ENCODE measurements at regions not wholly inside any gene's neighbourhood (a gene's known extent, or its start where the extent isn't known, plus 50 kb on each side); places are given as distances from the start of the nearest gene placed in this dataset.

DNA sequence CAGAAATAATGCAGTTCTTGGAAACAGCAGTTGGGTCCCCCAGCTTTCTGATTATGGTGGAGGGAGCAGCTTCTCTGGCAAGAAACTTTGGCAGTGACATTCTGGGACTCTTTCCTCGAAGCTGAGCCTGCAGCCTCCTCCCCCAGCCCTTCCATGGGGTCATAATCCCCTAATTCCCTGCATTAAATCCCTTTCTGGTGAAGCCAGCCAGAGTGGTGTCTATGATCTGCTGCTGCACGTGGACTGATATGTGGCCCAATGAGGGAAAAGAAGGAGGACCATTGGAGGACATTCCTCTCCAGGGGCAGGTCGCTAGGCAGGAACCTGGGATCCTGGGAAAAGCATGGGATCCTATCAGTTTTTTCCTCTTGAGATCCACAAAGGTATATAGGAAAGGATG lies 470.5 kb downstream of the RPS24 start:
- H3K9me3 ChIP-seq (ENCODE audit: control insufficient read depth in 1 of 2, insufficient read depth in 1 of 2, low read depth in 1 of 2, low read length in 2 of 2), result no peaks in the 10 kb centered on the region
- CTCF ChIA-PET, result no interaction called here
- POLR2A ChIA-PET, result no interaction called here
- intact Hi-C loops (cut with micrococcal nuclease), result no loop called here
- H2AFZ ChIP-seq (ENCODE audit: low read depth, low read length, poor library complexity, severe bottlenecking), result no peak overlapping the region
- 0 out of 2 replicates have a peak, but pooled peaks cover 10% of the 10 kb centered on the region for H3K27me3 ChIP-seq (ENCODE audit: insufficient read depth, low read length)
- no peaks in the 10 kb centered on the region for H3K36me3 ChIP-seq (ENCODE audit: control insufficient read depth in 1 of 2, insufficient read depth in 2 of 2, low read length in 2 of 2)
- ATAC-seq, result no peak
- no peaks in the 10 kb centered on the region for H3K79me2 ChIP-seq (ENCODE audit: insufficient read depth, low read length)
- TF ChIP-seq ZFX (IDR thresholded peaks at IDR 0.05) (no peak), ZNF274 (IDR thresholded peaks at IDR 0.05; ENCODE audit: low read depth, low read length) (no peak), JUND (IDR thresholded peaks at IDR 0.05) (no peak), POLR2AphosphoS5 (IDR thresholded peaks at IDR 0.05; ENCODE audit: low read depth, low read length) (no peak)
- no peak overlapping the region for H3K27ac ChIP-seq (ENCODE audit: low read depth, low read length)
- H3K4me3 ChIP-seq (replicated peaks in 1 of 2; ENCODE audit: low read depth in 1 of 2, low read length in 2 of 2), result no peak overlapping the region
- no peaks in the 10 kb centered on the region for H4K20me1 ChIP-seq (ENCODE audit: insufficient read depth)
- H3K4me2 ChIP-seq (ENCODE audit: low read length), result no peak overlapping the region
- H3K9me2 ChIP-seq (ENCODE audit: insufficient read depth), result no peaks in the 10 kb centered on the region
- DNase-seq (ENCODE audit: low read depth, low spot score), result no peak
- H3K9ac ChIP-seq (ENCODE audit: low read length), result no peak overlapping the region
- BruUV-seq (replicated peaks), result no TSS peak
- H3K4me1 ChIP-seq (ENCODE audit: control insufficient read depth in 1 of 2, insufficient read depth in 2 of 2, low read length in 2 of 2), result peaks cover 0 to 11% of the 10 kb centered on the region in 2 experiments; a peak in 2 of 4 replicates
- RAD21 ChIA-PET (ENCODE audit: low non-redundant PET in 1 of 2, low total read pairs in 2 of 2, uncharacterized antibody in 2 of 2, unreplicated experiment in 2 of 2), result no interaction called here

DNA sequence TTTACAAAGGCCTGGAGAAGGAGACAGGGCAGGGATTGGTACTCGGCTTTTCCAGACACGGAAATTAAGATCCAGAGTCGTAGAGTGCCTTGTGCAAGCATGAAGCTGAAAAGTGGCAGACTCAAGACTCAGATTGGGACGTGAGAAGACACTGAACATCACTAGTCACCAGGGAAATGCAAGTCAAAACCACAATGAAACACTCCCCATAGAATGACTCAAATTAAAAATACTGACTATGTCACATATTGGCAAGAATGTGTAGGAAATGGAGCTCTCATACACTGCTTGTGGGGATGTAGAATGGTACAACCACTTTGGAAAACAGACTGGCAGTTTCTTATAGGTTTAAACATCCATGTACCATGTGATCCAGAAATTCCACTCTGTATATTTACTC lies 472.0 kb downstream of the RPS24 start:
- Histone ChIP-seq H3K79me2 (ENCODE audit: insufficient read depth, low read length) (no peaks in the 10 kb centered on the region), H3K27ac (ENCODE audit: low read depth, low read length) (no peak overlapping the region), H3K4me3 (replicated peaks in 1 of 2; ENCODE audit: low read depth in 1 of 2, low read length in 2 of 2) (no peak overlapping the region), H3K9me3 (ENCODE audit: control insufficient read depth in 1 of 2, insufficient read depth in 1 of 2, low read depth in 1 of 2, low read length in 2 of 2) (no peaks in the 10 kb centered on the region), H4K20me1 (ENCODE audit: insufficient read depth) (no peaks in the 10 kb centered on the region), H2AFZ (ENCODE audit: low read depth, low read length, poor library complexity, severe bottlenecking) (no peak overlapping the region), H3K9me2 (ENCODE audit: insufficient read depth) (no peaks in the 10 kb centered on the region), H3K4me2 (ENCODE audit: low read length) (no peak overlapping the region), H3K27me3 (ENCODE audit: insufficient read depth, low read length) (0 out of 2 replicates have a peak, but pooled peaks cover 10% of the 10 kb centered on the region), H3K4me1 (ENCODE audit: control insufficient read depth in 1 of 2, insufficient read depth in 2 of 2, low read length in 2 of 2) (peaks cover 0 to 11% of the 10 kb centered on the region in 2 experiments; a peak in 2 of 4 replicates), H3K36me3 (ENCODE audit: control insufficient read depth in 1 of 2, insufficient read depth in 2 of 2, low read length in 2 of 2) (no peaks in the 10 kb centered on the region), H3K9ac (ENCODE audit: low read length) (no peak overlapping the region)
- no peak for ATAC-seq
- DNase-seq (ENCODE audit: low read depth, low spot score), result no peak
- intact Hi-C loops (cut with micrococcal nuclease), result no loop called here
- POLR2A ChIA-PET, result no interaction called here
- no peak for TF ChIP-seq CBX3 (IDR thresholded peaks at IDR 0.05; ENCODE audit: low read depth)
- TF ChIP-seq RAD21 (IDR thresholded peaks at IDR 0.05; ENCODE audit: low read depth), result no peak
- TF ChIP-seq YY1 (IDR thresholded peaks at IDR 0.05; ENCODE audit: extremely low read depth, insufficient replicate concordance, low read depth, low read length), result no peak
- TF ChIP-seq ZFX (IDR thresholded peaks at IDR 0.05), result no peak
- TF ChIP-seq POLR2AphosphoS5 (IDR thresholded peaks at IDR 0.05; ENCODE audit: low read depth, low read length), result no peak
- TF ChIP-seq FOSL1 (IDR thresholded peaks at IDR 0.05; ENCODE audit: low read depth), result no peak
- TF ChIP-seq JUND (IDR thresholded peaks at IDR 0.05), result no peak
- TF ChIP-seq SRF (IDR thresholded peaks at IDR 0.05; ENCODE audit: low read depth), result no peak
- no peak for TF ChIP-seq SP1 (IDR thresholded peaks at IDR 0.05; ENCODE audit: low read depth)
- no peak for TF ChIP-seq EZH2phosphoT487 (IDR thresholded peaks at IDR 0.05; ENCODE audit: borderline replicate concordance)
- TF ChIP-seq EZH2 (IDR thresholded peaks at IDR 0.05), result no peak
- RAD21 ChIA-PET (ENCODE audit: low non-redundant PET in 1 of 2, low total read pairs in 2 of 2, uncharacterized antibody in 2 of 2, unreplicated experiment in 2 of 2), result no interaction called here
- no TSS peak for BruUV-seq (replicated peaks)
- CTCF ChIA-PET, result no interaction called here

Data from HCT116 (cell line).